H1 (cell line): ENCODE measurements at regions not wholly inside any gene's neighbourhood (a gene's known extent, or its start where the extent isn't known, plus 50 kb on each side); places are given as distances from the start of the nearest gene placed in this dataset.
A peak's percentile ranks its signal among the peaks of the same experiment; 100 is the strongest.

Source experiments
- CTCF ChIA-PET: fragments of 300-600 bp; sonication (Branson Sonifier 250); formaldehyde crosslinking; loops from one replicate; lab custom pipeline; 2021; ENCODE audit not compliant: partially characterized antibody; lab: Charles Lee
- POLR2A ChIA-PET: fragments of 300-600 bp; sonication (Branson Sonifier 250); formaldehyde crosslinking; loops from one replicate; lab custom pipeline; 2021; ENCODE audit warnings: inconsistent platforms; ENCODE audit not compliant: partially characterized antibody; lab: Charles Lee
- DNase-seq, 2 experiments: peaks; one replicate each; pipeline versions ENCODE4 v3.0.0 to v3.0.0-alpha.2; 2010 to 2022; ENCODE audit warnings: low spot score in 2 of 2, low read depth in 1 of 2, mixed read lengths in 1 of 2
- FAIRE-seq: peaks from 2 replicates; lab custom pipeline; 2011; peaks lifted over from hg19 to GRCh38; lab: Jason Lieb, UNC
- H2AFZ ChIP-seq: 2 replicates; pipeline ENCODE4 v1.8.1; 2012; ENCODE audit warnings: low read length, inconsistent platforms
- H2AK5ac ChIP-seq: 2 replicates; pipeline ENCODE4 v1.6.1; 2013; ENCODE audit warnings: low read depth, low read length
- H2BK120ac ChIP-seq: replicated peaks from 2 replicates; pipeline ENCODE3; 2013; ENCODE audit warnings: low read depth, low read length, inconsistent platforms
- H2BK12ac ChIP-seq: 2 replicates; pipeline ENCODE4 v1.6.1; 2013; ENCODE audit warnings: low read depth, low read length
- H2BK15ac ChIP-seq: 2 replicates; pipeline ENCODE4 v1.6.1; 2013; ENCODE audit warnings: low read length
- H2BK20ac ChIP-seq: 2 replicates; pipeline ENCODE4 v1.6.1; 2013; ENCODE audit warnings: low read length
- H2BK5ac ChIP-seq: 2 replicates; pipeline ENCODE4 v1.6.1; 2013; ENCODE audit warnings: low read depth, low read length
- H3K14ac ChIP-seq: 2 replicates; pipeline ENCODE4 v1.6.1; 2013; ENCODE audit warnings: inconsistent platforms; ENCODE audit not compliant: insufficient read length
- H3K18ac ChIP-seq: 2 replicates; pipeline ENCODE4 v1.6.1; 2013; ENCODE audit warnings: low read length; ENCODE audit errors: extremely low read depth
- H3K23ac ChIP-seq: 2 replicates; pipeline ENCODE4 v1.6.1; 2013; ENCODE audit warnings: inconsistent platforms; ENCODE audit not compliant: insufficient read length
- H3K23me2 ChIP-seq: 2 replicates; pipeline ENCODE4 v1.6.1; 2013; ENCODE audit warnings: low read depth, low read length
- H3K27ac ChIP-seq: 2 replicates; pipeline ENCODE4 v1.6.1; 2011; ENCODE audit warnings: low read depth, low read length, inconsistent platforms
- H3K27me3 ChIP-seq, 4 experiments: replicated peaks in 1 of 4; 1 replicate in 1 of 4; 2 replicates in 3 of 4; pipeline versions ENCODE4 v1.6.1 to v1.8.1; 2011 to 2013; ENCODE audit warnings: low read length in 3 of 4, mild to moderate bottlenecking in 3 of 4, inconsistent platforms in 2 of 4, mixed read lengths in 2 of 4, moderate library complexity in 1 of 4; ENCODE audit not compliant: control insufficient read depth in 3 of 4, insufficient read depth in 3 of 4; ENCODE audit errors: extremely low read depth in 1 of 4
- H3K36me3 ChIP-seq, 4 experiments: 2 replicates each; pipeline versions ENCODE4 v1.6.1 to v1.8.1; 2011 to 2013; ENCODE audit warnings: mild to moderate bottlenecking in 4 of 4, low read length in 3 of 4, moderate library complexity in 2 of 4, control low read depth in 1 of 4, inconsistent platforms in 1 of 4; ENCODE audit not compliant: insufficient read depth in 4 of 4, control insufficient read depth in 2 of 4
- H3K4ac ChIP-seq: replicated peaks from 2 replicates; pipeline ENCODE3; 2013; ENCODE audit warnings: low read length, low read depth, mixed read lengths, inconsistent platforms; ENCODE audit not compliant: insufficient read length
- H3K4me1 ChIP-seq, 4 experiments: replicated peaks in 1 of 4; 1 replicate in 1 of 4; 2 replicates in 3 of 4; pipeline versions ENCODE4 v1.6.1 to v1.8.1; 2011 to 2013; ENCODE audit warnings: low read length in 3 of 4, inconsistent platforms in 2 of 4, mixed read lengths in 1 of 4; ENCODE audit not compliant: insufficient read depth in 4 of 4, control insufficient read depth in 3 of 4
- H3K4me2 ChIP-seq, 2 experiments: 2 replicates each; pipeline versions ENCODE4 v1.6.1 to v1.8.1; 2011 to 2013; ENCODE audit warnings: low read depth in 2 of 2, low read length in 2 of 2, control low read depth in 1 of 2, inconsistent platforms in 1 of 2, mild to moderate bottlenecking in 1 of 2; ENCODE audit not compliant: insufficient read depth in 1 of 2
- H3K4me3 ChIP-seq, 4 experiments: fragments of 200-600, 300-600 bp in 1 of 4; sonication (generic), shearing (Covaris generic), sonication (Bioruptor Twin) in 1 of 4; 2 replicates each; pipeline versions ENCODE4 v1.5.1 to v1.8.1; 2011 to 2016; ENCODE audit warnings: low read length in 4 of 4, low read depth in 3 of 4, control low read depth in 2 of 4, inconsistent platforms in 2 of 4, mild to moderate bottlenecking in 2 of 4, mixed read lengths in 1 of 4, moderate library complexity in 1 of 4; ENCODE audit not compliant: insufficient read depth in 2 of 4; ENCODE audit errors: extremely low read depth in 1 of 4
- H3K56ac ChIP-seq: replicated peaks from 2 replicates; pipeline ENCODE3; 2013; ENCODE audit warnings: low read depth, mild to moderate bottlenecking, mixed read lengths, low read length, inconsistent platforms; ENCODE audit not compliant: insufficient read length
- H3K79me1 ChIP-seq: 2 replicates; pipeline ENCODE4 v1.6.1; 2013; ENCODE audit warnings: low read depth, low read length, control low read depth
- H3K79me2 ChIP-seq, 2 experiments: 2 replicates each; pipeline versions ENCODE4 v1.6.1 to v1.8.1; 2012 to 2013; ENCODE audit warnings: low read length in 2 of 2, mild to moderate bottlenecking in 2 of 2, inconsistent platforms in 1 of 2; ENCODE audit not compliant: insufficient read depth in 2 of 2, control insufficient read depth in 1 of 2
- H3K9ac ChIP-seq, 4 experiments: replicated peaks in 1 of 4; 1 replicate in 1 of 4; 2 replicates in 3 of 4; pipeline versions ENCODE4 v1.6.1 to v1.8.1; 2011 to 2013; ENCODE audit warnings: low read depth in 3 of 4, low read length in 3 of 4, control low read depth in 2 of 4, mild to moderate bottlenecking in 2 of 4, moderate library complexity in 2 of 4, inconsistent platforms in 1 of 4; ENCODE audit errors: extremely low read depth in 1 of 4
- H3K9me3 ChIP-seq, 2 experiments: 2 replicates each; pipeline versions ENCODE4 v1.6.1 to v1.8.1; 2012 to 2013; ENCODE audit warnings: mild to moderate bottlenecking in 2 of 2, moderate library complexity in 2 of 2, control low read depth in 1 of 2, inconsistent platforms in 1 of 2, low read depth in 1 of 2, low read length in 1 of 2, mixed read lengths in 1 of 2; ENCODE audit not compliant: insufficient read depth in 2 of 2
- H4K20me1 ChIP-seq, 2 experiments: replicated peaks in 1 of 2; 2 replicates each; pipeline versions ENCODE3 to v1.8.1; 2011 to 2013; ENCODE audit warnings: inconsistent platforms in 2 of 2, low read length in 2 of 2, mild to moderate bottlenecking in 1 of 2; ENCODE audit not compliant: insufficient read depth in 2 of 2, control insufficient read depth in 1 of 2
- H4K5ac ChIP-seq: 2 replicates; pipeline ENCODE4 v1.6.1; 2013; ENCODE audit warnings: low read length, low read depth, mixed read lengths, inconsistent platforms; ENCODE audit not compliant: insufficient read length
- H4K8ac ChIP-seq: 2 replicates; pipeline ENCODE4 v1.8.0; 2013; ENCODE audit warnings: mild to moderate bottlenecking, moderate library complexity, low read length, inconsistent platforms; ENCODE audit not compliant: insufficient read depth; ENCODE audit errors: extremely low read depth
- H4K91ac ChIP-seq: replicated peaks from 2 replicates; pipeline ENCODE3; 2013; ENCODE audit warnings: low read length, mixed read lengths, inconsistent platforms; ENCODE audit not compliant: insufficient read length
- BCL11A ChIP-seq, 2 experiments: IDR thresholded peaks; one replicate each; pipeline ENCODE4 v1.6.1; 2011; ENCODE audit warnings: low read depth in 2 of 2, low read length in 2 of 2, mild to moderate bottlenecking in 2 of 2
- WGBS, 2 experiments: shearing (Covaris generic) in 1 of 2; methylation state at CpG; one replicate each; pipeline versions ENCODE4 v1.1.6 to v1.1.7; 2013 to 2015; ENCODE audit warnings: low lambda C conversion rate in 2 of 2, mixed read lengths in 2 of 2, inconsistent platforms in 1 of 2, low coverage in 1 of 2, missing lambda C conversion rate in 1 of 2; ENCODE audit not compliant: insufficient replicate concordance in 2 of 2, insufficient coverage in 1 of 2, insufficient read length in 1 of 2; ENCODE audit errors: extremely low coverage in 1 of 2, missing lambda C conversion rate in 1 of 2; 5-methylcytosine and 5-hydroxymethylcytosine counted together

- no peak for FAIRE-seq
- 0 out of 2 replicates have a peak overlapping the region, but pooled peaks have one; percentile 9 for H2BK12ac ChIP-seq
- 94% methylated on average over 5 of the region's 5 CpGs; no CpG with 5 or more reads in 1 of the 2 experiments for WGBS, 2 experiments
Measured at GRCh38 chr11:57920971-57921370, 102.7 kb upstream of the OR9Q1 start.

More at GRCh38 chr11:57920971-57921370, 102.7 kb upstream of the OR9Q1 start:
- Histone ChIP-seq H3K4me2 (no peak overlapping the region), H4K20me1 (no peaks in the 10 kb centered on the region), H3K9me3 (no peaks in the 10 kb centered on the region), H3K23ac (no peak overlapping the region), H3K4me3 (no peak overlapping the region), H3K36me3 (no peaks in the 10 kb centered on the region), H2BK20ac (no peak overlapping the region), H3K14ac (no peak overlapping the region), H2AFZ (no peak overlapping the region), H3K79me1 (no peaks in the 10 kb centered on the region), H2AK5ac (no peak overlapping the region), H4K91ac (no peak overlapping the region), H3K4ac (no peak overlapping the region), H3K4me1 (no peaks in the 10 kb centered on the region), H3K23me2 (no peaks in the 10 kb centered on the region), H2BK5ac (no peak overlapping the region), H3K56ac (no peak overlapping the region), H4K5ac (no peak overlapping the region), H3K79me2 (no peaks in the 10 kb centered on the region), H2BK120ac (no peak overlapping the region), H3K18ac (no peak overlapping the region), H3K27ac (no peak overlapping the region), H4K8ac (no peak overlapping the region; the same call in none of the 2 replicates), H2BK15ac (no peak overlapping the region), H3K9ac (no peak overlapping the region), H3K27me3 (no peaks in the 10 kb centered on the region)
- no peak for DNase-seq
- ChIA-PET POLR2A (no interaction called here), CTCF (interaction anchor here (0.5 to 0.6 kb wide), 2 partner anchors 575 to 1094 kb away, joined by 3 read pairs; no protein-coding TSS in a partner anchor)
- no peak for TF ChIP-seq BCL11A (IDR thresholded peaks at IDR 0.05; ENCODE audit: low read depth in 2 of 2, low read length in 2 of 2)
